Activated T-cell treated with anti-CD3 and anti-CD28 coated beads for 1 hour (primary cell): ENCODE measurements at regions not wholly inside any gene's neighbourhood (a gene's known extent, or its start where the extent isn't known, plus 50 kb on each side); places are given as distances from the start of the nearest gene placed in this dataset.
"Not testable (repeated sequence)": the region's sequence is repeated elsewhere in the genome, so short reads cannot be mapped to it uniquely, and the experiment has no call there.

Experiments used
- DNase-seq: peaks from one replicate; pipeline ENCODE4 v3.0.0-alpha.2; 2020; ENCODE audit warnings: low read depth

- DNase-seq, result no peak
These were observed 473.6 kb upstream of the ZP4 start for GRCh38 chr1:238364214-238364892.

- DNase-seq, result no peak
These were observed 469.8 kb upstream of the ZP4 start for GRCh38 chr1:238360474-238360873.

- DNase-seq, result no peak
These were observed 459.7 kb upstream of the ZP4 start for GRCh38 chr1:238350471-238350870.

GRCh38 chr1:238346340-238346739, 455.6 kb upstream of the ZP4 start:
- no peak for DNase-seq

- DNase-seq, result no peak
These were observed 455.1 kb upstream of the ZP4 start for GRCh38 chr1:238345837-238346236.

GRCh38 chr1:238343852-238344251, 453.1 kb upstream of the ZP4 start:
- no peak for DNase-seq

GRCh38 chr1:238341395-238341794, 450.7 kb upstream of the ZP4 start:
- no peak for DNase-seq

GRCh38 chr1:238340989-238341388, 450.3 kb upstream of the ZP4 start:
- DNase-seq, result no peak

- no peak for DNase-seq
These were observed 445.8 kb upstream of the ZP4 start for GRCh38 chr1:238336531-238336930.

GRCh38 chr1:238334170-238334569, 443.4 kb upstream of the ZP4 start:
- DNase-seq, result no peak

- no peak for DNase-seq
These were observed 440.8 kb upstream of the ZP4 start for GRCh38 chr1:238331557-238331956.

GRCh38 chr1:238329671-238330070, 438.9 kb upstream of the ZP4 start:
- no peak for DNase-seq

GRCh38 chr1:238327033-238327432, 436.3 kb upstream of the ZP4 start:
- DNase-seq, result not testable (repeated sequence)

- DNase-seq, result not testable (repeated sequence)
These were observed 435.8 kb upstream of the ZP4 start for GRCh38 chr1:238326479-238326878.

GRCh38 chr1:238324211-238324864, 433.6 kb upstream of the ZP4 start:
- no peak for DNase-seq

- no peak for DNase-seq
These were observed 432.8 kb upstream of the ZP4 start for GRCh38 chr1:238323490-238323889.

- no peak for DNase-seq
These were observed 429.2 kb upstream of the ZP4 start for GRCh38 chr1:238319957-238320356.

- no peak for DNase-seq
These were observed 427.8 kb upstream of the ZP4 start for GRCh38 chr1:238318294-238319110.

GRCh38 chr1:238312969-238313368, 422.2 kb upstream of the ZP4 start:
- no peak for DNase-seq

GRCh38 chr1:238306411-238306810, 415.7 kb upstream of the ZP4 start:
- DNase-seq, result no peak

- DNase-seq, result no peak
These were observed 411.9 kb upstream of the ZP4 start for GRCh38 chr1:238302646-238303045.

- DNase-seq, result no peak
These were observed 405.6 kb upstream of the ZP4 start for GRCh38 chr1:238296371-238296770.

- DNase-seq, result no peak
These were observed 402.4 kb upstream of the ZP4 start for GRCh38 chr1:238293075-238293474.
